RCC 7860 (cell line): ENCODE measurements at regions not wholly inside any gene's neighbourhood (a gene's known extent, or its start where the extent isn't known, plus 50 kb on each side); places are given as distances from the start of the nearest gene placed in this dataset.

ENCODE experiments used
- DNase-seq: peaks from one replicate; pipeline ENCODE4 v3.0.0-alpha.2; 2015; ENCODE audit warnings: low spot score
- FAIRE-seq: peaks from 2 replicates; lab custom pipeline; 2012; peaks lifted over from hg19 to GRCh38; lab: Jason Lieb, UNC

DNA sequence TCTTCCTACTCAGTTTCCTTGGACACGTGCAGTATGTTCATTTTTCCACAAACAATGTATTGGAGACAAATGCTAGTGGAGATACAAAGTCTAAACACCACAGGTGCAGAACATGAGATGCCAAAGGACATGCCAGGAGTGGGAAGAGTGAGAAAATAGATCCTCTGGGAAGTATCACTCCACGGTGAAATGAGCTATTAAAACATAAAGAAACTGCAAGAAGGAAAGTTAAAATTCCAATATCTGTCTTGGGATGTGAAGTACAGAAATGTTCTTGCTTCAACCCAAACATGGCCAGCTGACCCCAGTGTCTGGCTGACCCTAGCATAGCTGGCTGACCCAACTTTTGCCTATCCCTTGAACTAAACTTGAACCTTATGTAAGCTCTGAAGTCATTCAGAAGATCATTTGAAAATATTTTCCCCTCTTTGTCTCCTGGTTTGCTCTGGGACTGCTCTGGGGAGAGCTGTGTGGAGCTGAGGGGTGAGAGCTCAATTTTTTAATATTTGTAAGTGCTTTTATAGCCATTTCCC lies 59.5 kb downstream of the FZD1 start:
- FAIRE-seq (no peak), DNase-seq (no peak)

GRCh38 chr7:91324663-91325062 lies 60.4 kb downstream of the FZD1 start:
- FAIRE-seq, result no peak
- DNase-seq, result no peak

GRCh38 chr7:91325726-91326125 lies 61.5 kb downstream of the FZD1 start:
- DNase-seq (no peak), FAIRE-seq (no peak)

DNA sequence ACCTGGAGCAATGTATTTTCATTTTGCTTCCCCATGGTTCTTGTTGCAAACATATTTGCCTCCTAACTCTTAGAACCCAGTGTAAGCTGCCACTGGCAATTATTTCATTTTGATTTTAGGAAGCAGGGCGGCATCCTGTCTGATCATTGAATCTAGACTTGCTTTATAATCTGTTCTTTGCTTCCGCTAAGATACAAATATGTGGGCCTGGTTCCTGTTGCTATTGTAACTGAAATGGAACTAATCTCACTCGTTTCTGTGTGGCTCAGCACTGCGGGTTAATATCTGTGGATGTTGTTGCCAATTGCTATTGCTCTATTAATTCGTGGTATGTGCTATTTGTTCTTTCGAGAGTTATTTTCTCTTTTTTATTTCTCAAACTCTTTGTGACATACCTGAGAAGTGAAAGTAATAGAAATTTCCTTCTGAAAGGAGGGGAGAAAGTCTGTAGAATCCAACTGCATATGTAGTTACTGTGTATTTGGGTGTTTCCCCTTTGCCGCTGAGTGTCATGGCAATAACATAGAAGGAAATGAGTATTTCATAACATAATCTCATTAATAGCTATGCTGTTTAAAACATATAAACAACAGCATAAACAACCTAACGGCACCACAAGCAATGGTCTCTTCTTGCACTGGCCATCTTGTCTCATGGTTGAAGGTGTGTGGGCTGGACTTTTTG lies 62.4 kb downstream of the FZD1 start:
- DNase-seq, result no peak
- FAIRE-seq, result no peak

GRCh38 chr7:91327346-91327745 lies 63.1 kb downstream of the FZD1 start:
- FAIRE-seq, result no peak
- DNase-seq, result no peak

- FAIRE-seq, result no peak
- no peak for DNase-seq
These were observed 65.3 kb downstream of the FZD1 start for GRCh38 chr7:91329571-91329970.

DNA sequence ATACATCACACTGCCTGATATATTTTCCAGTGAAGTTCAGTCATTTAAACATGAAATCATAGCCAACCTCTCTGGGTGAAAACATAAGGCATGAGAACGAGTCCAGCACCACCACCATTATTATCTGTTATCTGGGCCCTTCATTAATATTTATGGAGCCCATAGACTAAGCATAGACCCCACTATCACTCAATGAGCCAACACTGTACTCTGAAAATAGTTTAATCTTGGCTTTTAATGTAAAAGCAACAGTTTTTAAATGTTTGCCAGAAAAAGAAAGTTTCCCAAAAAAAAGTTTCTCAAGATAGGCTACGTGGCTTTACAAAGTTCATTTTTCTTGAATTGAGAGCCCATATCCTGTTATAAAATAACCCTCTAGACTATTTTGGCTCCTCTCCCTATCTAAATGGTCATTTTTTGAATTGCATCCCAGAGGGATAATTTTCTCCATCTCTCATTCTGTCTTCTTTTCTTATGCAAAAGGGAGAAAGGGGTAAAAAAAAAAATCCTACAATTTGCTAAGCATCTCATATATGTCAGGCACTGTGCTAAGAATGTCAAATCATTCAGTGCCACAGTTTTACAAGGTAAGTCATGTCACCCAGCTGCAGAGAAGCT lies 66.1 kb downstream of the FZD1 start:
- DNase-seq (no peak), FAIRE-seq (no peak)

GRCh38 chr7:91330866-91331265 lies 66.6 kb downstream of the FZD1 start:
- FAIRE-seq, result no peak

DNA sequence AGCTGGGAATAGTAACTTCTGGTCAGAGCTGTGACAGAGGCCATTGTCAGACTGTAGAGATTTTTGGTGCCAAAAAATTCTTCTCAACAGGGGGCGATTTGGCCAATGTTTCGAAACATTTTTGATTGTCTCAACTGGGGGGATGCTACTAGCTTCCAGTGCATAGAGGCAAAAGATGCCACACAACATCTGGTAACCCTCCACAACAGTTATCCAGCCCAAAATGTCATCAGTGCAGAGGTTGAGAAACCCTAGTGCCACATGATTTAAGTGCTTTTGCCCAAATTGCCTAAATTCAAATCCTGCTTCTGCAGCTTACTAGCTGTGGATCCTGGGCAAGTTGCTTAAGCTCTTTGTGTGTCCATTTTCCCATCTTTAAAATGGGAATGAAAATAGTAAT lies 71.9 kb downstream of the FZD1 start:
- FAIRE-seq (no peak), DNase-seq (no peak)

More at GRCh38 chr7:91330866-91331265, 66.6 kb downstream of the FZD1 start:
- no peak for DNase-seq

- DNase-seq, result no peak
These were observed 74.2 kb downstream of the FZD1 start for GRCh38 chr7:91338226-91339020.

DNA sequence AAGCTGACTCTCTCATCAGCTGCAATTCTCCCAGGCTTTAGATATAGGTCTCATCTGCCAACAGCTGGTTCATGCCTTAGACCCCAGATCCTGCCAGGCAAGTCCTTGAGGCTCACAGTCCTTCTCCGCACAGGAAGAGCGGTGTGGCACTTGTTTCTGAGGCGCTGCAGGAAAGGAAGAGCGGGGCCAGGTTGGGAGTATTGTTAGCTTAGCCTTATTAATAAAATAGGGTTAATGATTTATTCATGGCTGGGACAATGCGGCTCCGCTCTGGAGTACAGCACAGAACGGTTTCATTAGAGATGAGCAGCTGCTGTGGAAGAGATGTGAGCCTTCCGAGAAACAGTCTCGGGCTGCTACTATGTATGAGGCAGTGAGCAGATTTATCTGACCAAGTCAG lies 78.1 kb downstream of the FZD1 start:
- no peak for DNase-seq
- FAIRE-seq, result no peak

More at GRCh38 chr7:91338226-91339020, 74.2 kb downstream of the FZD1 start:
- no peak for FAIRE-seq

DNA sequence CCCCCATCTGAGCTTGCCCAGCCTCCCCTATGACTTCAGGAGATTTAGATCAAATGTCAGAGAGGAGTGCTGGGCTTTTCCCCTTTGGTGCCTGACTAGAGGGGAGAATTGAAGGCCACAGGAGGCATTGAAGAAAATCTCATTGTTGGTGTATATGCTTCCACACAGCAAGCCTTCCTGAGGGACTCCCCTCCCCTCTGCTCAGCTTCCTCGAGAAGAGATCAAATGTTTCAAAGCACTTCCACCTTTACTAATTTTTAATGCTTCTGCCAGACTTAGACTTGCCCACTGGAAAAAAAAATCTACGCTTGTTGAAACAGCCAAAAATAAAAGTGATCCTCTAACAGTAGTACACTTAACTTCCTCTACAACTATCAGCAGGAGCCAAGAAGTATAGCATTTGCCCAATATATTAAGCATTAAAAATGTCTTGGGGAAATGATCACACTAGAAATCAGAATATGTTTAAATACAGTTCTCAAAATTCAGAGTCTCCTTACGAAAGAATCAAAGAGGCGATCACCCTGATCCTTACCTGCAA lies 79.3 kb downstream of the FZD1 start:
- FAIRE-seq (no peak), DNase-seq (no peak)

GRCh38 chr7:91343996-91344629 lies 79.9 kb downstream of the FZD1 start:
- FAIRE-seq, result no peak

GRCh38 chr7:91344911-91345310 lies 80.7 kb downstream of the FZD1 start:
- no peak for FAIRE-seq
- no peak for DNase-seq

More at GRCh38 chr7:91343996-91344629, 79.9 kb downstream of the FZD1 start:
- DNase-seq, result no peak

DNA sequence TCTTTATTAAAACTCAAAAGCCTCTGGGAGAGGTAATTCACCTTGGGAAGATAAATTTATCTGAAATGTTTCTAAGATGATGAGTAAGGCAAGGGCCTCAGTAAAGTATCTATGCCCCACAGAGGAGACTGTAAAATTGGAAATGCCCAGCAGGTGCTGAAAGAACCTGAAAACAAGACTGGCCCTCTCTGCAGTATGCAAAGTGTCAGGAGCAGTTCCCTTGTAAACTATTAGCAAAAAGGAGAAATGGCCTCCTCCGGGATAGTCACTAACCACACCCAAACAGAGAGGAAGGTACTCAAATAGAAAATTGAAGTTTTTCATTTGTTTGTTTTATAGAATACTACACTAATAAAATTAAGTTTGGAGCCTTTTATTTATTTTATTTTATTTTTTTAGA lies 81.2 kb downstream of the FZD1 start:
- DNase-seq, result no peak
- FAIRE-seq, result no peak

DNA sequence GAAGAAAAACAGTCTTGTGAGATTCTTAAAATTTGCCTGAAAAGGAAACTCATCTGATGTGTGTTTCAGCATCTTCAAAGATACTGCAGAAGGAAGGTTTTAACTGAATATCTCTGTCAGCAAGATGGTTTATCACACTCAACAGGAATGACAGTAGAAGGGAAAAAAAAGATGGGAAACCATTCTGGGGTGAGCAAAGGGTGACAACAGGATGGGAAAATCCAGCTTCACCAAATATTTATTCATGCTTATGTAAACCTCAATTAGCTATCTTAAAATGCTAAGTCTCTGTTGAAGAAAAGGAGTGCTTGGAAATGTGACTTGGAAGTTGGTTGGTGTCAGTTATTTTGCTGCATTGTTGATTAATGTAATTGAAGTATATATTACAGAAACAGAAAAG lies 82.2 kb downstream of the FZD1 start:
- no peak for DNase-seq
- FAIRE-seq, result no peak

DNA sequence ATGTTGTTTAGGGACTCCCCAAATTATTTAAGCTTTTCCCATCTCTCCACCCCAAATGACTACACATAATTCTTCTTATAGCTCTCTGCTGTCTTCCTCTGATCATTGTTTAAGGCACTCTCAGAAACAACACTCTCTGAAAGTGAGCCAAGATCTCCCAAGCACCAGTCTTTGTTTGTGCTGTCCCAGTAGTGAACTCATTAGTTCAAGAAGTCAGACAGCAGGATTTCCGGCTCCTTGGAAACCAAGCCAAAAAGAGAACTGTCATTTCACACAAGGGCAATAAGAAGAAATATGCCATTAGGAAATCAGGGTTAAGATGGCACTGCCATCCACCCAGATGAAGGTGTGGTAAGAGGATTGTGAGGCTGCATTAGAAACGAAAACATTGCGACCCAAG lies 83.1 kb downstream of the FZD1 start:
- DNase-seq, result no peak
- FAIRE-seq, result no peak

DNA sequence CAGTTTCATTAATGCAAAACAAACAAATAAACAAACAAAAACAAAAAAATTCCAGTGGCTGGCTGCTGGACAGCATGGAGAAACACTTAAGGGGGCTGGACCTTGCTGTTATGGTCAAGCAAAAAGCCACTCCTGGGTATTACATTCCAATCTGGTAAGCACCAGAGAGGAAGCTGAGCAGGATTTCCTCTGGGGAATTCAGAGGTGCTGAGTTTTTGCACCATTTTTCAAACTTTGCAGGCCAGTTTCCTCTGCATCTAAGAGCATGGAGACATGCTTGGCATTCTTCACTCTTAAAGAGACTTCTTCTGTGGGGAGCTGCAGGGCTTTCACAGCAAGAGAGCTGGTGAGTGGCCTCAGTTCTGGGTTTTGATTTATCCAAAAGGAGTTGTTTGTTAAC lies 84.5 kb downstream of the FZD1 start:
- DNase-seq (no peak), FAIRE-seq (no peak)

- DNase-seq (peak; percentile 70), FAIRE-seq (peak; percentile 82)
These were observed 87.1 kb downstream of the FZD1 start for GRCh38 chr7:91351374-91351773.

DNA sequence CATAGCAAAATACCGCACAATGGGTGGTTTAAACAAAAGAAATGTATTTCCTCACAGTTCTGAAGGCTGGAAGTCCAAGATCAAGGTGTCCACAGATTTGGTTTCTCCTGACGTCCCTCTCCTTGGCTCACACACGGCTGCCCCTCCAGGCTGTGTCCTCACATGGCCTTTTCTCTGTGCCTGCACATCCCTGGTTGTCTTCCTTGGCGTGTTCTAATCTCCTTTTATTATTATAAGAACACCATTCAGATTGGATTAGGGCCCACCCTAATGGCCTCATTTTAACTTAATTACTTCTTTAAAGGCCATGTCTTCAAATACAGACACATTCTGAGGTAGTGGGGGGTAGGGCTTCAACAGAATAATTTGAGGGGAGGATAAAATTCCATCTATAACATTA lies 87.9 kb downstream of the FZD1 start:
- FAIRE-seq (no peak), DNase-seq (no peak)

DNA sequence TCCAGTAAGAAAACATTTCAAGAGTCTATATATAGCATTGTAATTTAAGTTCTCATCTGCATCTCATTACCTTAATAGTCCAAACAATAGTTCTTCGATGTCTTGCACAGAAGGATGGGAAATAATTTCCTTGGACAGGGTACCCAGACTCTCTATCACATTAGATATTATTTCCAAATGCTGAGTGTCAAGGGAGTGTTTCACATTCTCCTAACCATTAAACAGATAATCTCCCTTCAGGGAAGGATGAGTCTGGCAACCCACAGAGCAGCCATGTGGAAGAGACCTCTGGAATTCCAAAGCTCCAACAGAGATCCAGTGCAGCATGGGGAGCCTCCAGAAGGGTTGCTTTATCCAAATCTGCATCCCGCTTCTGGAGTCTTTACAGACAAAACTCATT lies 89.6 kb downstream of the FZD1 start:
- DNase-seq (no peak), FAIRE-seq (no peak)
